ENCODE measurements at regions not wholly inside any gene's neighbourhood (a gene's known extent, or its start where the extent isn't known, plus 50 kb on each side); places are given as distances from the start of the nearest gene placed in this dataset.

- ATAC-seq = no peak
- BruUV-seq (replicated peaks) = no TSS peak
- Histone ChIP-seq H3K9me2 (ENCODE audit: insufficient read depth) (no peaks in the 10 kb centered on the region), H2AFZ (ENCODE audit: low read depth, low read length, poor library complexity, severe bottlenecking) (no peak overlapping the region), H3K27me3 (ENCODE audit: insufficient read depth, low read length) (peaks cover 71% of the 10 kb centered on the region), H3K9ac (ENCODE audit: low read length) (no peak overlapping the region), H3K79me2 (ENCODE audit: insufficient read depth, low read length) (no peaks in the 10 kb centered on the region), H3K4me1 (ENCODE audit: control insufficient read depth in 1 of 2, insufficient read depth in 2 of 2, low read length in 2 of 2) (no peaks in the 10 kb centered on the region), H3K36me3 (ENCODE audit: control insufficient read depth in 1 of 2, insufficient read depth in 2 of 2, low read length in 2 of 2) (no peaks in the 10 kb centered on the region), H4K20me1 (ENCODE audit: insufficient read depth) (no peaks in the 10 kb centered on the region), H3K4me3 (replicated peaks in 1 of 2; ENCODE audit: low read depth in 1 of 2, low read length in 2 of 2) (no peak overlapping the region), H3K4me2 (ENCODE audit: low read length) (no peak overlapping the region), H3K9me3 (ENCODE audit: control insufficient read depth in 1 of 2, insufficient read depth in 1 of 2, low read depth in 1 of 2, low read length in 2 of 2) (peaks cover 0 to 8% of the 10 kb centered on the region in 2 experiments; a peak in 1 of 4 replicates), H3K27ac (ENCODE audit: low read depth, low read length) (no peak overlapping the region)
- intact Hi-C loops (cut with micrococcal nuclease) = no loop called here
- CTCF ChIA-PET = no interaction called here
- RAD21 ChIA-PET (ENCODE audit: low non-redundant PET in 1 of 2, low total read pairs in 2 of 2, uncharacterized antibody in 2 of 2, unreplicated experiment in 2 of 2) = no interaction called here
- TF ChIP-seq ATF3 (IDR thresholded peaks at IDR 0.05) = no peak
- no peak for TF ChIP-seq EZH2 (IDR thresholded peaks at IDR 0.05)
- TF ChIP-seq CEBPB (IDR thresholded peaks at IDR 0.05; ENCODE audit: low read depth) = no peak
- TF ChIP-seq SIN3A (IDR thresholded peaks at IDR 0.05; ENCODE audit: low read depth) = no peak
- TF ChIP-seq POLR2A (IDR thresholded peaks at IDR 0.05; ENCODE audit: borderline replicate concordance, extremely low read depth, insufficient read depth, insufficient read length) = no peak
- no peak for TF ChIP-seq EGR1 (IDR thresholded peaks at IDR 0.05; ENCODE audit: low read depth)
- no peak for TF ChIP-seq EZH2phosphoT487 (IDR thresholded peaks at IDR 0.05; ENCODE audit: borderline replicate concordance)
- TF ChIP-seq MAX (IDR thresholded peaks at IDR 0.05) = no peak
- no peak for TF ChIP-seq ZNF274 (IDR thresholded peaks at IDR 0.05; ENCODE audit: low read depth, low read length)
- no peak for TF ChIP-seq ELF1 (IDR thresholded peaks at IDR 0.05; ENCODE audit: borderline replicate concordance, low read depth)
- no peak for TF ChIP-seq CBX3 (IDR thresholded peaks at IDR 0.05; ENCODE audit: low read depth)
- TF ChIP-seq FOSL1 (IDR thresholded peaks at IDR 0.05; ENCODE audit: low read depth) = no peak
- no peak for TF ChIP-seq REST (IDR thresholded peaks at IDR 0.05; ENCODE audit: low read depth)
- no peak for TF ChIP-seq POLR2AphosphoS5 (IDR thresholded peaks at IDR 0.05; ENCODE audit: low read depth, low read length)
- no peak for TF ChIP-seq JUND (IDR thresholded peaks at IDR 0.05)
- no peak for TF ChIP-seq CTCF (IDR thresholded peaks at IDR 0.05 in 2 of 3, conservative IDR thresholded peaks at IDR 0.05 in 1 of 3; ENCODE audit: borderline replicate concordance in 1 of 3, insufficient read depth in 1 of 3, low read depth in 2 of 3, low read length in 2 of 3)
- no peak for DNase-seq (ENCODE audit: low read depth, low spot score)
- POLR2A ChIA-PET = no interaction called here
Observed at GRCh38 chr1:37282764-37283163, 191.6 kb upstream of the ZC3H12A start.

Measured in HCT116 (cell line).